ENCODE measurements at regions not wholly inside any gene's neighbourhood (a gene's known extent, or its start where the extent isn't known, plus 50 kb on each side); places are given as distances from the start of the nearest gene placed in this dataset.

GRCh38 chr9:13971415-13971814 lies 342.5 kb downstream of the NFIB start:
- no peaks in the 10 kb centered on the region for H3F3A ChIP-seq (ENCODE audit: insufficient read depth, low read length)
- H3K36me3 ChIP-seq (replicated peaks; ENCODE audit: insufficient read depth, low read length): no peaks in the 10 kb centered on the region
- H3K9me3 ChIP-seq (replicated peaks; ENCODE audit: insufficient read depth, low read length): no peaks in the 10 kb centered on the region
- H2AFZ ChIP-seq (ENCODE audit: low read length): no peak overlapping the region
- H3K4me1 ChIP-seq (ENCODE audit: low read length): no peaks in the 10 kb centered on the region
- no peaks in the 10 kb centered on the region for H3K9me2 ChIP-seq (replicated peaks; ENCODE audit: insufficient read depth, low read length)
- H3K27ac ChIP-seq (ENCODE audit: low read length): no peak overlapping the region
- no peaks in the 10 kb centered on the region for H3K27me3 ChIP-seq (replicated peaks; ENCODE audit: insufficient read depth, low read length)
- no peaks in the 10 kb centered on the region for H4K20me1 ChIP-seq (ENCODE audit: insufficient read depth, low read length)
- TF ChIP-seq CTCF (IDR thresholded peaks at IDR 0.05; ENCODE audit: low read length) (no peak), EZH2phosphoT487 (IDR thresholded peaks at IDR 0.05; ENCODE audit: low read length) (no peak), EZH2 (optimal IDR thresholded peaks at IDR 0.05; ENCODE audit: low read depth, low read length) (no peak)
- no peak overlapping the region for H3K4me2 ChIP-seq (ENCODE audit: low read depth, low read length)
- no peak for DNase-seq
- H3K9ac ChIP-seq (ENCODE audit: low read length): no peak overlapping the region
- H3K4me3 ChIP-seq (ENCODE audit: low read length): no peak overlapping the region
- no peaks in the 10 kb centered on the region for H3K79me2 ChIP-seq (ENCODE audit: low read length)

GRCh38 chr9:13970426-13970825 lies 343.5 kb downstream of the NFIB start:
- Histone ChIP-seq H2AFZ (ENCODE audit: low read length) (no peak overlapping the region), H3K9ac (ENCODE audit: low read length) (no peak overlapping the region), H3K4me2 (ENCODE audit: low read depth, low read length) (no peak overlapping the region), H3K9me3 (replicated peaks; ENCODE audit: insufficient read depth, low read length) (no peaks in the 10 kb centered on the region), H3F3A (ENCODE audit: insufficient read depth, low read length) (no peaks in the 10 kb centered on the region), H3K27ac (ENCODE audit: low read length) (no peak overlapping the region), H3K27me3 (replicated peaks; ENCODE audit: insufficient read depth, low read length) (no peaks in the 10 kb centered on the region), H4K20me1 (ENCODE audit: insufficient read depth, low read length) (no peaks in the 10 kb centered on the region), H3K79me2 (ENCODE audit: low read length) (no peaks in the 10 kb centered on the region), H3K9me2 (replicated peaks; ENCODE audit: insufficient read depth, low read length) (no peaks in the 10 kb centered on the region), H3K4me1 (ENCODE audit: low read length) (no peaks in the 10 kb centered on the region), H3K36me3 (replicated peaks; ENCODE audit: insufficient read depth, low read length) (no peaks in the 10 kb centered on the region), H3K4me3 (ENCODE audit: low read length) (no peak overlapping the region)
- no peak for TF ChIP-seq EZH2 (optimal IDR thresholded peaks at IDR 0.05; ENCODE audit: low read depth, low read length)
- no peak for DNase-seq

GRCh38 chr9:13970018-13970417 lies 343.9 kb downstream of the NFIB start:
- Histone ChIP-seq H2AFZ (ENCODE audit: low read length) (no peak overlapping the region), H3K4me3 (ENCODE audit: low read length) (no peak overlapping the region), H3K4me2 (ENCODE audit: low read depth, low read length) (no peak overlapping the region), H3K36me3 (replicated peaks; ENCODE audit: insufficient read depth, low read length) (no peaks in the 10 kb centered on the region), H3F3A (ENCODE audit: insufficient read depth, low read length) (no peaks in the 10 kb centered on the region), H4K20me1 (ENCODE audit: insufficient read depth, low read length) (no peaks in the 10 kb centered on the region), H3K9me3 (replicated peaks; ENCODE audit: insufficient read depth, low read length) (no peaks in the 10 kb centered on the region), H3K27me3 (replicated peaks; ENCODE audit: insufficient read depth, low read length) (no peaks in the 10 kb centered on the region), H3K27ac (ENCODE audit: low read length) (no peak overlapping the region), H3K9me2 (replicated peaks; ENCODE audit: insufficient read depth, low read length) (no peaks in the 10 kb centered on the region), H3K9ac (ENCODE audit: low read length) (no peak overlapping the region), H3K4me1 (ENCODE audit: low read length) (no peaks in the 10 kb centered on the region), H3K79me2 (ENCODE audit: low read length) (no peaks in the 10 kb centered on the region)
- no peak for TF ChIP-seq EZH2phosphoT487 (IDR thresholded peaks at IDR 0.05; ENCODE audit: low read length)
- no peak for DNase-seq

GRCh38 chr9:13967438-13967837 lies 346.5 kb downstream of the NFIB start:
- H3F3A ChIP-seq (ENCODE audit: insufficient read depth, low read length): no peaks in the 10 kb centered on the region
- no peak for DNase-seq
- H2AFZ ChIP-seq (ENCODE audit: low read length): no peak overlapping the region
- no peaks in the 10 kb centered on the region for H3K36me3 ChIP-seq (replicated peaks; ENCODE audit: insufficient read depth, low read length)
- no peaks in the 10 kb centered on the region for H3K79me2 ChIP-seq (ENCODE audit: low read length)
- H3K27ac ChIP-seq (ENCODE audit: low read length): no peak overlapping the region
- H3K27me3 ChIP-seq (replicated peaks; ENCODE audit: insufficient read depth, low read length): no peaks in the 10 kb centered on the region
- no peaks in the 10 kb centered on the region for H4K20me1 ChIP-seq (ENCODE audit: insufficient read depth, low read length)
- no peak overlapping the region for H3K4me2 ChIP-seq (ENCODE audit: low read depth, low read length)
- H3K4me3 ChIP-seq (ENCODE audit: low read length): no peak overlapping the region
- TF ChIP-seq EZH2 (optimal IDR thresholded peaks at IDR 0.05; ENCODE audit: low read depth, low read length) (no peak), EZH2phosphoT487 (IDR thresholded peaks at IDR 0.05; ENCODE audit: low read length) (no peak), CTCF (IDR thresholded peaks at IDR 0.05; ENCODE audit: low read length) (no peak)
- H3K4me1 ChIP-seq (ENCODE audit: low read length): no peaks in the 10 kb centered on the region
- no peaks in the 10 kb centered on the region for H3K9me3 ChIP-seq (replicated peaks; ENCODE audit: insufficient read depth, low read length)
- H3K9me2 ChIP-seq (replicated peaks; ENCODE audit: insufficient read depth, low read length): no peaks in the 10 kb centered on the region
- no peak overlapping the region for H3K9ac ChIP-seq (ENCODE audit: low read length)
